Tibial artery (tissue), 4 donors: ENCODE measurements at regions not wholly inside any gene's neighbourhood (a gene's known extent, or its start where the extent isn't known, plus 50 kb on each side); places are given as distances from the start of the nearest gene placed in this dataset.
A peak's percentile ranks its signal among the peaks of the same experiment; 100 is the strongest.

Experiments
- DNase-seq, 2 donors: peaks; one replicate each; pipeline ENCODE4 v3.0.0-alpha.2; 2019
- H3K27ac ChIP-seq, 2 donors: fragments of 200-600 bp; sonication (generic) in 1 of 2; 1 replicate in 1 of 2; 2 replicates in 1 of 2; pipeline ENCODE4 v1.5.1; 2018 to 2019; ENCODE audit warnings: mild to moderate bottlenecking in 1 of 2
- H3K27me3 ChIP-seq, 2 donors: fragments of 200-600 bp; sonication (generic) in 1 of 2; one replicate each; pipeline versions ENCODE4 v1.5.1 to v1.6.0; 2016 to 2019
- H3K36me3 ChIP-seq, 3 donors: fragments of 200-600 bp; sonication (generic) in 2 of 3; one replicate each; pipeline ENCODE4 v1.5.1; 2016 to 2019; ENCODE audit warnings: mild to moderate bottlenecking in 2 of 3
- H3K4me1 ChIP-seq, 4 donors: fragments of 200-600 bp; sonication (generic) in 2 of 4; 1 replicate in 3 of 4; 2 replicates in 1 of 4; pipeline ENCODE4 v1.5.1; 2016 to 2019
- H3K4me3 ChIP-seq, 2 donors: fragments of 200-600 bp; sonication (generic) in 1 of 2; 1 replicate in 1 of 2; 2 replicates in 1 of 2; pipeline ENCODE4 v1.5.1; 2018 to 2019; ENCODE audit warnings: mild to moderate bottlenecking in 2 of 2
- H3K9me3 ChIP-seq, 3 donors: fragments of 200-600 bp; sonication (generic) in 1 of 3; one replicate each; pipeline ENCODE4 v1.5.1; 2016 to 2019
- intact Hi-C: fragments of 100-400 bp; cut with DNase I; formaldehyde crosslinking; loops from one replicate; pipeline ENCODE4 v1.15.0; 2023; ENCODE audit warnings: low total_unique reads
- TF ChIP-seq, protein P1 (sequence below), 2 experiments: fragments of 200-600 bp in 1 of 2; fragments of 450-650 bp in 1 of 2; IDR thresholded peaks; one replicate each; pipeline ENCODE4 v1.5.1; 2017 to 2019; ENCODE audit warnings: antibody characterized with exemption in 2 of 2, mild to moderate bottlenecking in 1 of 2, moderate library complexity in 1 of 2

DNA sequence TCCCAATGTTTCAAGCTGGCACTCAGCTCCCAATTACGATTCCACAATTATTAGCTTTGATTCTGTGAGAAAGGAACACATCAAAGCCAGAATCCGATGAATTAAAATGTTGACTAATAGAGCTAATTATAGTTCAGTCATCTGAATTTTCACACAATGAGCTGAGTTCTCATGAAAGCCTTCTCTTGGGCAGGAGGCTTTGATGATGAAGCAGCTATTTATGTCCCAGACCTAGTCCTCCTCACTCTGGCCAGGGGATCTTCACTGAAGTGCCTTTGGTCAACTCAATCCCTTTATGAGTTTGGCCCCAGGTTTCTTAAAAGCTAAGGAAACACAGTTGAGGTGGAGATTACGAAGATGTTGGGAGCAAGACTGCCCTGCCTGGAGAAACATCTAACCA is 74.7 kb upstream of the PPM1B start:
- DNase-seq: no peak
- TF ChIP-seq, protein P1, sequence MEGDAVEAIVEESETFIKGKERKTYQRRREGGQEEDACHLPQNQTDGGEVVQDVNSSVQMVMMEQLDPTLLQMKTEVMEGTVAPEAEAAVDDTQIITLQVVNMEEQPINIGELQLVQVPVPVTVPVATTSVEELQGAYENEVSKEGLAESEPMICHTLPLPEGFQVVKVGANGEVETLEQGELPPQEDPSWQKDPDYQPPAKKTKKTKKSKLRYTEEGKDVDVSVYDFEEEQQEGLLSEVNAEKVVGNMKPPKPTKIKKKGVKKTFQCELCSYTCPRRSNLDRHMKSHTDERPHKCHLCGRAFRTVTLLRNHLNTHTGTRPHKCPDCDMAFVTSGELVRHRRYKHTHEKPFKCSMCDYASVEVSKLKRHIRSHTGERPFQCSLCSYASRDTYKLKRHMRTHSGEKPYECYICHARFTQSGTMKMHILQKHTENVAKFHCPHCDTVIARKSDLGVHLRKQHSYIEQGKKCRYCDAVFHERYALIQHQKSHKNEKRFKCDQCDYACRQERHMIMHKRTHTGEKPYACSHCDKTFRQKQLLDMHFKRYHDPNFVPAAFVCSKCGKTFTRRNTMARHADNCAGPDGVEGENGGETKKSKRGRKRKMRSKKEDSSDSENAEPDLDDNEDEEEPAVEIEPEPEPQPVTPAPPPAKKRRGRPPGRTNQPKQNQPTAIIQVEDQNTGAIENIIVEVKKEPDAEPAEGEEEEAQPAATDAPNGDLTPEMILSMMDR (IDR thresholded peaks at IDR 0.05): no peak
- H3K4me1 ChIP-seq: no peaks in the 10 kb centered on the region
- no peaks in the 10 kb centered on the region for H3K27me3 ChIP-seq
- no peak overlapping the region for H3K4me3 ChIP-seq
- no peak overlapping the region for H3K27ac ChIP-seq
- intact Hi-C loops: no loop called here
- no peaks in the 10 kb centered on the region for H3K36me3 ChIP-seq
- H3K9me3 ChIP-seq: no peaks in the 10 kb centered on the region

DNA sequence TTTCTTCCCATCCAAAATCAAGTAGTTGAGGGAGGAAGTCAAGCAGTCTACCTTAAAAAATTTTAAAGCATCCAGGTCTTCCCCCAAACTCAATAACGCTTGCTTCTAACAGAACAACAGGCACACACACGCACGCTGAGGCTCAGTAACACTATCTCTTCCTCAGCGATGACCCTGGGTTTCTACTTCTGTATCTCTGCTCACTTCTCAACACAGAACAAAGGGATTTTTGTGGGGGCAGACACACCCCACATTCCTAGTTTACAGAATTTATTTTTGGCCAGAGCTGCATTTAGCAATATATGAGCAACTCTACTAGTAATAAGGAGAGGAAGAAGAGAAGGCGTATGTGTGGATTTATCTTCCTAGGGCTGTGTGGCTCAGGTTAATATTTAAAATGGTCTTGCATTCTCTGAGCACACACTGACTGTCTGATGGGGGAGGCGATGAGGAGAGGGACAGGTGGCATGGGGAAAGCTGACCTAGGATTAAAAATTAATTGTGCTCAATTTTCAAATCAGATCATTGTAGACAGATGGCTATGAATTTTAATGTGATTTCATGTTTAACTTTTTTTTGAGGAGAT is 71.3 kb upstream of the PPM1B start:
- TF ChIP-seq, protein P1 (IDR thresholded peaks at IDR 0.05): no peak
- DNase-seq: no peak
- Histone ChIP-seq H3K9me3 (no peaks in the 10 kb centered on the region), H3K4me3 (no peak overlapping the region), H3K36me3 (no peaks in the 10 kb centered on the region), H3K4me1 (peaks cover 0 to 11% (median 0%) of the 10 kb centered on the region in 4 donors), H3K27ac (no peak overlapping the region), H3K27me3 (no peaks in the 10 kb centered on the region)
- intact Hi-C loops: no loop called here

DNA sequence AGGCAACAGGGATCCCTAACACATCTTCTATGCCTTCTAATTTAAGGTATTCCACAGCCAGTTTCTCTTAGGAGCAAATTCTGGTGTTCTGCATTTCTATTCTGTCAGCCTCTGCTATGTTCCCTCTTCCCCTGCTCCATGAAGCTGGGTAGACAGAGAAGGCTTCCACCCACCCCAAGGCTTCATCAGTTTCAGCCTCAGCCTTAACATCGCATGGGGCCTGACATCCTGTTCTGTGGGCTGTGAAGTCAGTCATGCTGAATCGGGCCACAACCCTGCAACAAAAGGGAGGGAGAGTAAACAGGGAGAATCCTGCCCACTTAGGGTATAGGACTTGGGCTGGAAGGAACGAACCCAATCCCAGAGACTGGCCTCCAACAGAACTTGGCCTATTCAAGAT is 70.6 kb upstream of the PPM1B start:
- Histone ChIP-seq H3K27me3 (no peaks in the 10 kb centered on the region), H3K36me3 (no peaks in the 10 kb centered on the region), H3K4me1 (peaks cover 0 to 11% (median 0%) of the 10 kb centered on the region in 4 donors), H3K4me3 (no peak overlapping the region), H3K27ac (no peak overlapping the region), H3K9me3 (no peaks in the 10 kb centered on the region)
- DNase-seq: no peak
- TF ChIP-seq, protein P1 (IDR thresholded peaks at IDR 0.05): no peak
- intact Hi-C loops: no loop called here

DNA sequence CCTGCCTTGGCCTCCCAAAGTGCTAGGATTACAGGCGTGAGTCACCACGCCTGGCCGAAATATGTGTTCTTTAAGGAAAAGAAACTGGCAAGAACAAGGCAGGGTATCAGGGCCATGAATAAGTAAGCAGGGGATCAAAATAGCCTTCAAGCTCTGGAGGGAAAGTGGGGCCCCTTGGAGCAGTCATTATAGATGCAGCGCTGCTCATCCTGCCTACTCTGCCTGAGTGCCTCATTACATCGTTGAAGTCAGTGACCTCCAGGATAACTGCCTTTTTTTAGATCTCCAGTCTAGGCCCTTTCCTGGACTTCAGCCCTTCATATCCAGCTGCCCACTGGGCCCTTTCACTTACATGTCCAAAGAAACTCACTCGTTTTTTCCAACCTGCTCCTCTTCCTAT is 69.8 kb upstream of the PPM1B start:
- Histone ChIP-seq H3K4me1 (peaks cover 0 to 11% (median 0%) of the 10 kb centered on the region in 4 donors), H3K27ac (no peak overlapping the region), H3K36me3 (no peaks in the 10 kb centered on the region), H3K9me3 (no peaks in the 10 kb centered on the region), H3K27me3 (no peaks in the 10 kb centered on the region), H3K4me3 (no peak overlapping the region)
- intact Hi-C loops: no loop called here
- TF ChIP-seq, protein P1 (IDR thresholded peaks at IDR 0.05): no peak
- DNase-seq: no peak

DNA sequence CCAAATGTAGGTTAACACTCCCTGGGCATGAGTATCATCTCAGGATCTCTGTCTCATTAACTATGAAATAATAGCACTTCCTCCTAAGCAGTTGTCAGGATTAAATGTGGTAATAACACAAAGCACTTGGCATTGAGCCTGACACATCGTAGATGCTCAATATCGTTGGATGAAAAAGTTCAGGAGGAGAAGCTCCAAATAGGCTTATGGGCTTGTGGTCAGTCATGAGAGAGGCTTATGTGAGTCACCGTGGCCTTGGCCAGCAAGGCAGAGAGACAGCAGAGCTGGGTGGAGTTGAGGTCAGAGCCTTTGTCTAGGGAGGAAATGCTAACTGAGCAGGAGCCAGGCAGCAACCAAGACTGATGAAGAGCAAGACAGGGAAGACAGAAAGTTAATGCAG is 68.3 kb upstream of the PPM1B start:
- DNase-seq: peak; percentile 84
- no peak overlapping the region for H3K27ac ChIP-seq
- no peaks in the 10 kb centered on the region for H3K27me3 ChIP-seq
- TF ChIP-seq, protein P1 (IDR thresholded peaks at IDR 0.05): no peak
- H3K36me3 ChIP-seq: no peaks in the 10 kb centered on the region
- intact Hi-C loops: no loop called here
- peaks cover 0 to 11% (median 0%) of the 10 kb centered on the region in 4 donors for H3K4me1 ChIP-seq
- H3K4me3 ChIP-seq: no peak overlapping the region
- no peaks in the 10 kb centered on the region for H3K9me3 ChIP-seq

DNA sequence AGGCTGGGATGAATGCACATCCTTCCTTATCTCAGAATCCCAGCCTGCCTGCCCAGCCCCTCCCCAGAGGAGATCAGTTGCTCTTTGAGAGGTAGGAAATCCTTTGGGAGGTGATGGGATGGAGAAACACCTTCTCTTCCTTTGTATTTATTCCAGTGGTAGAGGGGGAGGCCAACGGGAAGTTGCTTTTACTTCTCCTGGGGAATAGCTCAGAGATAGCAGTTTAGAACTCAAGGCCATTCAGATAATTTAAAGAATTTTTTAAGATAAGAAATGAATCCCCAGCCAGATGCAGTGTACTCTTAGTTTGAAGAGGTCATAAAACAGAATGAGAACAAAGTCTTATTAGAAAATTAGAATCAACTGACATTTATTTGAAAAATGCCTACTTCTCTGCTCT is 67.4 kb upstream of the PPM1B start:
- intact Hi-C loops: no loop called here
- Histone ChIP-seq H3K27me3 (no peaks in the 10 kb centered on the region), H3K27ac (no peak overlapping the region), H3K4me3 (no peak overlapping the region), H3K4me1 (peaks cover 0 to 11% (median 0%) of the 10 kb centered on the region in 4 donors), H3K9me3 (no peaks in the 10 kb centered on the region), H3K36me3 (no peaks in the 10 kb centered on the region)
- TF ChIP-seq, protein P1 (IDR thresholded peaks at IDR 0.05): no peak
- DNase-seq: no peak
